A673 (cell line): ENCODE measurements at regions not wholly inside any gene's neighbourhood (a gene's known extent, or its start where the extent isn't known, plus 50 kb on each side); places are given as distances from the start of the nearest gene placed in this dataset.

Source experiments
- BruUV-seq: library from RNA; stranded (reverse); fragments of 400-500 nt; replicated peaks from 2 replicates; lab custom pipeline; 2021; lab: Mats Ljungman, UMichigan
- CTCF ChIA-PET: fragments of 300-600 bp; sonication (Branson Sonifier 250); formaldehyde crosslinking; loops from one replicate; lab custom pipeline; 2022; ENCODE audit warnings: antibody characterized with exemption; lab: Charles Lee
- POLR2A ChIA-PET: fragments of 300-600 bp; sonication (Branson Sonifier 250); formaldehyde crosslinking; loops from one replicate; lab custom pipeline; 2022; ENCODE audit warnings: antibody characterized with exemption; ENCODE audit not compliant: low non-redundant PET; lab: Charles Lee
- DNase-seq: peaks from one replicate; pipeline ENCODE4 v3.0.0-alpha.2; 2015; ENCODE audit warnings: low spot score
- H3K27ac ChIP-seq: fragments of 200-600 bp; sonication (generic); 2 replicates; pipeline ENCODE4 v1.5.1; 2016; ENCODE audit warnings: mixed run types, low read depth, mild to moderate bottlenecking, mixed read lengths, antibody characterized with exemption, low read length; ENCODE audit not compliant: poor library complexity, severe bottlenecking
- H3K27me3 ChIP-seq: fragments of 200-600 bp; sonication (generic); replicated peaks from 2 replicates; pipeline ENCODE4 v1.6.1; 2017; ENCODE audit warnings: mixed run types, low read depth, mild to moderate bottlenecking, mixed read lengths, antibody characterized with exemption, low read length; ENCODE audit not compliant: insufficient read depth, poor library complexity
- H3K36me3 ChIP-seq: fragments of 200-600 bp; sonication (generic); 2 replicates; pipeline ENCODE4 v1.6.1; 2016; ENCODE audit warnings: mixed run types, mild to moderate bottlenecking, mixed read lengths, antibody characterized with exemption, low read length; ENCODE audit not compliant: insufficient read depth, poor library complexity, severe bottlenecking
- H3K4me1 ChIP-seq: fragments of 200-600 bp; sonication (generic); 2 replicates; pipeline ENCODE4 v1.6.1; 2017; ENCODE audit warnings: mixed run types, mild to moderate bottlenecking, mixed read lengths, antibody characterized with exemption, low read length; ENCODE audit not compliant: insufficient read depth, poor library complexity, severe bottlenecking
- H3K4me3 ChIP-seq: fragments of 200-600 bp; sonication (generic); 2 replicates; pipeline ENCODE4 v1.5.1; 2016; ENCODE audit warnings: low read depth, mixed run types, mild to moderate bottlenecking, mixed read lengths, low read length; ENCODE audit not compliant: poor library complexity, severe bottlenecking
- H3K9me3 ChIP-seq: fragments of 200-600 bp; sonication (generic); 2 replicates; pipeline ENCODE4 v1.6.1; 2016; ENCODE audit warnings: mixed run types, low read depth, mild to moderate bottlenecking, mixed read lengths, antibody characterized with exemption, low read length; ENCODE audit not compliant: poor library complexity, severe bottlenecking
- CTCF ChIP-seq: fragments of 300-800, 200-600 bp; sonication (generic); conservative IDR thresholded peaks from 2 replicates; pipeline ENCODE4 v1.5.1; 2017; ENCODE audit warnings: low read depth, mild to moderate bottlenecking, antibody characterized with exemption, low read length, moderate library complexity, mixed read lengths
- EZH2 ChIP-seq: fragments of 200-600 bp; sonication (generic); IDR thresholded peaks from 2 replicates; pipeline ENCODE4 v1.6.1; 2017; ENCODE audit warnings: borderline replicate concordance, low read depth, mild to moderate bottlenecking, mixed read lengths, antibody characterized with exemption, low read length; ENCODE audit not compliant: poor library complexity, severe bottlenecking
- intact Hi-C: fragments of 100-400 bp; cut with micrococcal nuclease; formaldehyde crosslinking; loops from one replicate; pipeline ENCODE4 v1.10.0; 2022; ENCODE audit not compliant: unreplicated experiment

GRCh38 chr2:56693501-56693900, 509.7 kb downstream of the CCDC85A start:
- POLR2A ChIA-PET: no interaction called here
- no peaks in the 10 kb centered on the region for H3K4me1 ChIP-seq
- no peaks in the 10 kb centered on the region for H3K36me3 ChIP-seq
- H3K4me3 ChIP-seq: no peak overlapping the region
- BruUV-seq: no TSS peak
- no peak for DNase-seq
- H3K27ac ChIP-seq: no peak overlapping the region
- no peaks in the 10 kb centered on the region for H3K27me3 ChIP-seq
- TF ChIP-seq EZH2 (no peak), CTCF (no peak)
- CTCF ChIA-PET: no interaction called here
- no peaks in the 10 kb centered on the region for H3K9me3 ChIP-seq
- intact Hi-C loops: no loop called here

- Histone ChIP-seq H3K4me1 (no peaks in the 10 kb centered on the region), H3K4me3 (no peak overlapping the region), H3K9me3 (peaks cover 4% of the 10 kb centered on the region), H3K36me3 (no peaks in the 10 kb centered on the region), H3K27ac (no peak overlapping the region), H3K27me3 (no peaks in the 10 kb centered on the region)
- intact Hi-C loops: no loop called here
- POLR2A ChIA-PET: no interaction called here
- BruUV-seq: no TSS peak
- TF ChIP-seq CTCF: no peak
- no peak for TF ChIP-seq EZH2
- CTCF ChIA-PET: no interaction called here
- no peak for DNase-seq
These were observed 519.2 kb downstream of the CCDC85A start for GRCh38 chr2:56703001-56703400.

- Histone ChIP-seq H3K4me1 (no peaks in the 10 kb centered on the region), H3K27ac (no peak overlapping the region), H3K4me3 (no peak overlapping the region), H3K9me3 (no peaks in the 10 kb centered on the region), H3K36me3 (no peaks in the 10 kb centered on the region), H3K27me3 (no peaks in the 10 kb centered on the region)
- CTCF ChIA-PET: no interaction called here
- DNase-seq: no peak
- TF ChIP-seq CTCF (no peak), EZH2 (no peak)
- no TSS peak for BruUV-seq
- intact Hi-C loops: no loop called here
- POLR2A ChIA-PET: no interaction called here
These were observed 521.9 kb downstream of the CCDC85A start for GRCh38 chr2:56705713-56706112.
